CD4-positive, CD25-positive, alpha-beta regulatory T cell (primary cell): ENCODE measurements at regions not wholly inside any gene's neighbourhood (a gene's known extent, or its start where the extent isn't known, plus 50 kb on each side); places are given as distances from the start of the nearest gene placed in this dataset.

Experiments
- ATAC-seq, 2 donors: fragments of 150-1000 bp; cut with Tn5 transposase; one replicate each; pipeline ENCODE4 v1.10.0; 2021; ENCODE audit warnings: low read depth in 2 of 2, moderate number of reproducible peaks in 2 of 2, moderate library complexity in 1 of 2
- DNase-seq, 3 donors: peaks; one replicate each; pipeline versions ENCODE4 v3.0.0 to v3.0.0-alpha.2; 2012 to 2022; ENCODE audit warnings: mixed read lengths in 1 of 3
- H3K27ac ChIP-seq: one replicate; pipeline ENCODE4 v1.7.0; 2013; ENCODE audit warnings: mild to moderate bottlenecking, low read length; ENCODE audit not compliant: insufficient read depth, poor library complexity, severe bottlenecking
- H3K27me3 ChIP-seq: one replicate; pipeline ENCODE4 v1.7.0; 2013; ENCODE audit warnings: low read length; ENCODE audit not compliant: control insufficient read depth, insufficient read depth
- H3K36me3 ChIP-seq: one replicate; pipeline ENCODE4 v1.7.0; 2013; ENCODE audit warnings: mild to moderate bottlenecking, low read length, moderate library complexity; ENCODE audit not compliant: control insufficient read depth, insufficient read depth
- H3K4me1 ChIP-seq: 2 replicates; pipeline ENCODE4 v1.7.0; 2013; ENCODE audit warnings: mild to moderate bottlenecking, low read length; ENCODE audit not compliant: insufficient read depth, control insufficient read depth, poor library complexity, severe bottlenecking
- H3K4me3 ChIP-seq: one replicate; pipeline ENCODE4 v1.7.0; 2013; ENCODE audit warnings: low read depth, mild to moderate bottlenecking, low read length, moderate library complexity
- H3K9me3 ChIP-seq, 2 experiments: 1 replicate in 1 of 2; 2 replicates in 1 of 2; pipeline ENCODE4 v1.7.0; 2013; ENCODE audit warnings: low read length in 2 of 2, mild to moderate bottlenecking in 1 of 2, moderate library complexity in 1 of 2; ENCODE audit not compliant: control insufficient read depth in 2 of 2
- H3K27ac Mint-ChIP-seq, 3 donors: one replicate each; pipeline ENCODE4 v1.8.0; 2020 to 2022; ENCODE audit warnings: mild to moderate bottlenecking in 3 of 3, mixed read lengths in 3 of 3, moderate library complexity in 2 of 3
- H3K27me3 Mint-ChIP-seq: one replicate; pipeline ENCODE4 v1.8.0; 2022; ENCODE audit warnings: mild to moderate bottlenecking, mixed read lengths
- H3K36me3 Mint-ChIP-seq: one replicate; pipeline ENCODE4 v1.8.0; 2020; ENCODE audit warnings: mixed read lengths
- H3K4me1 Mint-ChIP-seq, 4 donors: one replicate each; pipeline ENCODE4 v1.8.0; 2020 to 2022; ENCODE audit warnings: mixed read lengths in 4 of 4, mild to moderate bottlenecking in 1 of 4
- H3K4me3 Mint-ChIP-seq, 4 donors: one replicate each; pipeline ENCODE4 v1.8.0; 2020 to 2022; ENCODE audit warnings: mild to moderate bottlenecking in 4 of 4, mixed read lengths in 4 of 4, moderate library complexity in 3 of 4
- H3K9me3 Mint-ChIP-seq, 7 donors: one replicate each; pipeline ENCODE4 v1.8.0; 2020 to 2022; ENCODE audit warnings: mixed read lengths in 7 of 7, mild to moderate bottlenecking in 3 of 7, moderate library complexity in 2 of 7

DNA sequence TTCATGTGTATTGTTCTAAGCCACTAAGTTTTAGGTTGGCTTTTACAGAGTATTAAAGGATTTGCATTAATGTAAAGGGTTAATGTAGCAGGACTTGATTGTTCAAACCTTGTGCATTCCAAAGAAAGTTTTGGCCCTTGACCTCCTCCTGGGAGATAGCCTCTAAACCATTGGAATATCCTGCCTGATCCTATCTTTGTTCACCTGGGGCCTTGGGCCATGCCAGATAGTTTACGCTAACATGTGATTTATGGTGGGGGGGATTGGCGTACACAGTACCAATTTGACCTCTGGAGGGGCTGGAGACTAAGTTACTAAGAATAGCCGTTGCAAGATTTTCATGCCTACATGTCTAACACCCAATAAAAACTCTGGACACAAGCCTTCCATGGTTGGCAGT, 1002.7 kb upstream of the PABPC4L start:
- no peak overlapping the region for H3K4me3 ChIP-seq
- H3K4me3 Mint-ChIP-seq: no peak overlapping the region
- H3K27me3 Mint-ChIP-seq: no peaks in the 10 kb centered on the region
- H3K9me3 ChIP-seq: no peaks in the 10 kb centered on the region
- DNase-seq (no peak), ATAC-seq (no peak)
- no peaks in the 10 kb centered on the region for H3K4me1 ChIP-seq
- H3K36me3 ChIP-seq: no peaks in the 10 kb centered on the region
- peaks cover 0 to 10% (median 3%) of the 10 kb centered on the region in 7 donors for H3K9me3 Mint-ChIP-seq
- H3K36me3 Mint-ChIP-seq: no peaks in the 10 kb centered on the region
- H3K27ac ChIP-seq: no peak overlapping the region
- no peak overlapping the region for H3K27ac Mint-ChIP-seq
- no peaks in the 10 kb centered on the region for H3K27me3 ChIP-seq
- no peaks in the 10 kb centered on the region for H3K4me1 Mint-ChIP-seq

DNA sequence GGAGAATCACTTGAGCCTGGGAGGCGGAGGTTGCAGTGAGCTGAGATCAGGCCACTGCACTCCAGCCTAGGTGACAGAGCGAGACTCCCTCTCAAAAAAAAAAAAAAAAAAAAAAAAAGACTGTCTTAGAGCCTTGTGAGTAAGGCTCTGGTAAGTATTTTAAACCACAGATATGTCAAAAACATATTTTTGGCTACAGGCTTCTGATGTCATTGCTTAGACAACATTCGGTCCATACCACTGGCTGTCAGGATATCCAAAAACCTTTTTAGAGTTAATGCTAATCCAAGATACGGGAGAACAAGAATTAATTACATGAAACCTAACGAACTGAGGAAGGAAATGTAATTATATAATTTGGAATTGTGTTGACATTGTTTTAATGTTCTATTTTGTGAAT, 999.5 kb upstream of the PABPC4L start:
- no peaks in the 10 kb centered on the region for H3K4me1 ChIP-seq
- H3K9me3 ChIP-seq: no peaks in the 10 kb centered on the region
- Mint-ChIP-seq H3K36me3 (no peaks in the 10 kb centered on the region), H3K4me3 (no peak overlapping the region), H3K27me3 (no peaks in the 10 kb centered on the region), H3K4me1 (no peaks in the 10 kb centered on the region), H3K27ac (no peak overlapping the region), H3K9me3 (peaks cover 0 to 13% (median 3%) of the 10 kb centered on the region in 7 donors)
- no peak overlapping the region for H3K27ac ChIP-seq
- ATAC-seq: no peak
- H3K4me3 ChIP-seq: no peak overlapping the region
- no peaks in the 10 kb centered on the region for H3K27me3 ChIP-seq
- no peak for DNase-seq
- H3K36me3 ChIP-seq: no peaks in the 10 kb centered on the region

DNA sequence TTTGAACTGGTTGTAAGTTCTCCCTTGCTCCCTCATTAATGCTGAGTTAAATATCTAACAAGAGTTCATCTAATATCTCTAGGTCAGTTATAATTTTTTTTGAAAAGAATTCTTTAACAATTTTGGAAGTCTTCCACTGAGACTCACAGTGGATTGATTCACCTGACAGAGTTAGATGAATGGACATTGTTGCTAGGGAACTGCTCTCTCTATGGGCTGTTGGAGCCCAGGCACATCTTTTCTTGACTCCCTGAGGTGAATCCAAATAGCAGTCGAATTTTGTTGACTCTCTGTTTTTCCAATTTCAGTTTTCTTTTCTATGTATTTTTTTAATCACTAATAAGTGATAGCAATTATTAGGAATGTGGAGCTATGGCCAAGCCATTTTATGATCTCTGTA, 996.1 kb upstream of the PABPC4L start:
- no peaks in the 10 kb centered on the region for H3K4me1 Mint-ChIP-seq
- H3K4me3 Mint-ChIP-seq: no peak overlapping the region
- H3K9me3 Mint-ChIP-seq: peaks cover 0 to 19% (median 7%) of the 10 kb centered on the region in 7 donors
- no peak overlapping the region for H3K4me3 ChIP-seq
- no peak overlapping the region for H3K27ac ChIP-seq
- no peak overlapping the region for H3K27ac Mint-ChIP-seq
- no peaks in the 10 kb centered on the region for H3K4me1 ChIP-seq
- H3K36me3 Mint-ChIP-seq: no peaks in the 10 kb centered on the region
- H3K36me3 ChIP-seq: no peaks in the 10 kb centered on the region
- peaks cover 0 to 7% of the 10 kb centered on the region in 2 experiments for H3K9me3 ChIP-seq
- no peaks in the 10 kb centered on the region for H3K27me3 Mint-ChIP-seq
- no peaks in the 10 kb centered on the region for H3K27me3 ChIP-seq
- ATAC-seq (no peak), DNase-seq (no peak)

DNA sequence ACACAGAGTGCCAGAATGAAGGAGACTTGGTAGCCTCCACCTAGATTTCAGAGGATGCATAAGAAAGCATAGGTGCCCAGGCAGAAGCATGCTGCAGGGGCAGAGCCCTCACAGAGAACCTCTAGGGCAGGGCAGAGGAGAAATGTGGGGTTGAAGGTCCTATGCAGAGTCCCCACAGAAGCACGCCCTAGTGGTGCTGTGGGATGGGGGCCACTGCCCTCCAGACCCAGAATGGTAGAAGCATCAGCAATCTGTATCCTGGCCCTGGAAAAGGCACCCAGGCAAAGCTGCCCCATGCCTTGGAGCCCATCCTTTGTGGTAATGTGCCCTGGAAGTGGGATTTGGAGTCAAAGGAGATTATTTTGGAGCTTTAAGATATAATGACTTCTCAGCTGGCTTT, 992.9 kb upstream of the PABPC4L start:
- no peak overlapping the region for H3K27ac Mint-ChIP-seq
- ATAC-seq: no peak
- H3K4me3 Mint-ChIP-seq: no peak overlapping the region
- no peak for DNase-seq
- no peak overlapping the region for H3K4me3 ChIP-seq
- H3K36me3 ChIP-seq: no peaks in the 10 kb centered on the region
- H3K9me3 Mint-ChIP-seq: peaks cover 4 to 18% (median 7%) of the 10 kb centered on the region in 7 donors
- H3K27me3 ChIP-seq: no peaks in the 10 kb centered on the region
- H3K27me3 Mint-ChIP-seq: no peaks in the 10 kb centered on the region
- H3K36me3 Mint-ChIP-seq: no peaks in the 10 kb centered on the region
- H3K4me1 ChIP-seq: no peaks in the 10 kb centered on the region
- no peaks in the 10 kb centered on the region for H3K4me1 Mint-ChIP-seq
- H3K9me3 ChIP-seq: peaks cover 0 to 7% of the 10 kb centered on the region in 2 experiments
- H3K27ac ChIP-seq: no peak overlapping the region

DNA sequence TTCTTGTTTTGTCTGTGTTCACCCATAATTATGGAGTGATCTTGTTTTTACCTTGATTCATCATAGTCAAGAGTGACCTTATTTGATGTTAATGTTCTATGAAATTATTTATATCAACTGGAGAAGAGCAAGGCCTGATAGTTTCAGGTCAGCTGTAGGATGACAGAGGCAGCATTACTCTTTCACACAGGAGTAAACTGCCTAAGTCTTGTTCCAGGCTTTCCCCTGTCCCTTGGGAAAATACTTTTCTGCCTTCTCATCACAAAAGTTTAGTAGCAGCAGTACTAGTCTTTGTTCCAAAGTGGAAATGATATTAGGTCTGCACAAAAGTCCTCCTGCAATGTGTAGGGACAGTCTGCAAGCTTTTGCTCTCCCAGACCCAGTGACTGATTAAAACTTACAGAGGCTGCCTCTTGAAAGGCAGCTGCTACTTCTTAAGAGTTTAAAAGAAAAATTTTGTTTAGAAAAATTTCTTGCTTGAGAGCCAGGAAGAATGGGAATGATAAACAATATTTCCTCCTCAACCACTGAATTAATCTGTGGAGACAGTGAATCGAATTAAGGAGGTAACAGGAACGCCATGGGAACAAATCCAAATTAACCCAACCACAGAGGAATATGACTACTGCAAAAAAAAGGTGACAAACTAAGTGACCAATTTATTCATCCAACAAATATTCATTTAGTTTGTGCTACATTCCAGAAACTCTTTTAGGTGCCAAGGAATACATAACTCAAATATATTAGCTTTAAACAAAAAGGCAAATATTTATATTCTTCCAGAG, 991.4 kb upstream of the PABPC4L start:
- H3K4me1 Mint-ChIP-seq: no peaks in the 10 kb centered on the region
- Histone ChIP-seq H3K36me3 (no peaks in the 10 kb centered on the region), H3K4me3 (no peak overlapping the region), H3K4me1 (no peaks in the 10 kb centered on the region), H3K9me3 (peaks cover 0 to 7% of the 10 kb centered on the region in 2 experiments), H3K27me3 (no peaks in the 10 kb centered on the region), H3K27ac (no peak overlapping the region)
- no peaks in the 10 kb centered on the region for H3K27me3 Mint-ChIP-seq
- no peak overlapping the region for H3K27ac Mint-ChIP-seq
- no peak for DNase-seq
- H3K4me3 Mint-ChIP-seq: no peak overlapping the region
- no peaks in the 10 kb centered on the region for H3K36me3 Mint-ChIP-seq
- peaks cover 4 to 20% (median 9%) of the 10 kb centered on the region in 7 donors for H3K9me3 Mint-ChIP-seq
- no peak for ATAC-seq

DNA sequence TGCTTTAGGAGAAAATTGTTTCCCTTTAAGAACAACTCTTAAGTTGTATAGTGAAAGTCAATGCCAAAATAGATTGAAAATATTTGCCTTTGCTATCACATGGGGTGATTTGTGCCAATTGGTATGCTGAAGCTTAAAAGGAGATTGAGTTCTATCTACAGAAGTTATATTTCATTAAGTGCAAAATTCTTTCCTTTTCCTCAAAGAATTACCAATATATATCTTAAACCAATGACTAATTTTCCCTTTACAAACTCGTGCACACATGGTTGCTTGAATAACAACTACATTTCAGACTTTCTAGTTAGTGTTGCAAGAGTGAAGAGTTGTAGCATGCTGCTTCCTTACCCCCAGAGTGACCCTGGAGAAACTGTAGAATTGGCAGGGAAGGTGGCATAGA, 990.0 kb upstream of the PABPC4L start:
- no peak for DNase-seq
- H3K27me3 ChIP-seq: no peaks in the 10 kb centered on the region
- Mint-ChIP-seq H3K27ac (no peak overlapping the region), H3K4me3 (no peak overlapping the region), H3K9me3 (peaks cover 4 to 20% (median 9%) of the 10 kb centered on the region in 7 donors), H3K4me1 (no peaks in the 10 kb centered on the region), H3K36me3 (no peaks in the 10 kb centered on the region), H3K27me3 (no peaks in the 10 kb centered on the region)
- no peaks in the 10 kb centered on the region for H3K36me3 ChIP-seq
- H3K9me3 ChIP-seq: peaks cover 0 to 7% of the 10 kb centered on the region in 2 experiments
- H3K4me3 ChIP-seq: no peak overlapping the region
- no peaks in the 10 kb centered on the region for H3K4me1 ChIP-seq
- no peak overlapping the region for H3K27ac ChIP-seq
- no peak for ATAC-seq

DNA sequence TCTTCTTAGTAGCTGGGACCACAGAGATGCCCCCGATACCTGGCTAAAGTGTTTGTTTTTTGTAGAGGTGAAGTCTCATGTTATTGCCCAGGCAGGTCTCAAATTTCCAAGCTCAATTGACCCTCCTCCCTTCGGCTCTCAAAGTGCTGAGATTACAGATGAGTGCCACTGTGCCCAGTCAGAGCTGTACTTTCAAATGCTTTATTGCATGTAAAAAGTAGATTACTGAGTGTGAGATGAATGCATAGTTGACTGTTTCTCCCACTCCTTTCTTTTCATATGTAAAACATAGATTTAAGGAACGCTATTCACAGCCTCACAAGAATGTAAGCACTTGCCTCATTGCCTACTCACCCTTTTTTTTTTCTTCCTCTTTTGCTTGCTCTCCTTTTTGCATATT, 984.4 kb upstream of the PABPC4L start:
- no peak overlapping the region for H3K4me3 ChIP-seq
- DNase-seq (no peak), ATAC-seq (no peak)
- H3K9me3 Mint-ChIP-seq: peaks cover 0 to 10% (median 4%) of the 10 kb centered on the region in 7 donors
- no peak overlapping the region for H3K27ac Mint-ChIP-seq
- H3K4me1 ChIP-seq: no peaks in the 10 kb centered on the region
- H3K27me3 ChIP-seq: no peaks in the 10 kb centered on the region
- H3K27me3 Mint-ChIP-seq: no peaks in the 10 kb centered on the region
- no peak overlapping the region for H3K27ac ChIP-seq
- H3K4me3 Mint-ChIP-seq: no peak overlapping the region
- no peaks in the 10 kb centered on the region for H3K36me3 Mint-ChIP-seq
- H3K4me1 Mint-ChIP-seq: no peaks in the 10 kb centered on the region
- H3K9me3 ChIP-seq: peaks cover 0 to 5% of the 10 kb centered on the region in 2 experiments
- H3K36me3 ChIP-seq: no peaks in the 10 kb centered on the region

DNA sequence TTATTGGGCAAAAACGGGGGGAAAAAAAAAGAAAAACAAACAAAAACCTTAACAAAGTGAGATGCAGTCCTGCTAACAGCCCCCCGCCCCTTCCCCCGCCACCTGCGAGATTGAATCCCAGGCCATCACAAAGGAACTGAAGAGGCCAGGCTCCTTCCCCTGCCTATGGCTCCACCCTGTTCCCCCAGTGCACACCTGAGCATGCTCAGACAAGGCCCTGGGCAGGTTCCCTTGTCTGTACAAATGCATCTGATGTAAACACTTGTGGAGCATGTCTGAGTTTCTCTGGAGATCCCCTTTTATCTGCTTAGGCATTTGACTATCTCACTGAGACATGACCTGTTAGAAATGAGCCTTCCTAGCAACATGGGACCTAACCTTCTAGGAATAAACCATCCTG, 983.7 kb upstream of the PABPC4L start:
- Mint-ChIP-seq H3K4me3 (no peak overlapping the region), H3K27ac (no peak overlapping the region), H3K9me3 (peaks cover 0 to 14% (median 5%) of the 10 kb centered on the region in 7 donors), H3K27me3 (no peaks in the 10 kb centered on the region), H3K4me1 (no peaks in the 10 kb centered on the region), H3K36me3 (no peaks in the 10 kb centered on the region)
- no peaks in the 10 kb centered on the region for H3K4me1 ChIP-seq
- H3K9me3 ChIP-seq: peaks cover 0 to 5% of the 10 kb centered on the region in 2 experiments
- H3K36me3 ChIP-seq: no peaks in the 10 kb centered on the region
- no peak for DNase-seq
- no peaks in the 10 kb centered on the region for H3K27me3 ChIP-seq
- no peak for ATAC-seq
- no peak overlapping the region for H3K4me3 ChIP-seq
- no peak overlapping the region for H3K27ac ChIP-seq
